ENCODE measurements at regions not wholly inside any gene's neighbourhood (a gene's known extent, or its start where the extent isn't known, plus 50 kb on each side); places are given as distances from the start of the nearest gene placed in this dataset.

DNA sequence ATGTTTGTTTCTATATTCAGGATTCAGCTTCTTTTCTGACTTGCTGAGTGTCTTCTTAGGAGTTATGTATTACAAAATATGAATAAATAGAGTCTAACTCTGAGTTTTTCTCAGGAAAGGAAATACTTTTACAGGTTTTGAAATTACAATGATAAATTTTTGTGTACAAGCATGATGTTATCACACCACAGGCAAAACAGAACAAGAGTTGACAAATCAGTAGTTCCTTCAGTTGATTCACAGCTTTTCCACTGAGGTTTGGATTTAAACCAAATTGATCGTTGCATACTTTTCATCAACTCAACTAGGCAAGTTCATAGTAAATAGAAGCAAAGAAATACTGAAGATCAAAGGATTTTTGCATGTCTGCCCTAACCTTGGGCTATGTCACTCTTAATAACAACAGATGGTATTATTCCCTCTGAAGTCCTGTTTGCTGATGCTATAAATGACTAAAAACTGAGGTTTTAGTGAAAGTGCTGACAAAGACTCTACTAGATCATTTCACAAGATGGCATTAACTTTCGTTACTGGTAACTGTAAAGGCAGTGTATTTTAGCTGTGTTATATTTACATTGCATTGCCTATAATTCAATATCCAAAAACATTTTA, 520.2 kb downstream of the FLRT2 start:
- TF ChIP-seq, protein P1, sequence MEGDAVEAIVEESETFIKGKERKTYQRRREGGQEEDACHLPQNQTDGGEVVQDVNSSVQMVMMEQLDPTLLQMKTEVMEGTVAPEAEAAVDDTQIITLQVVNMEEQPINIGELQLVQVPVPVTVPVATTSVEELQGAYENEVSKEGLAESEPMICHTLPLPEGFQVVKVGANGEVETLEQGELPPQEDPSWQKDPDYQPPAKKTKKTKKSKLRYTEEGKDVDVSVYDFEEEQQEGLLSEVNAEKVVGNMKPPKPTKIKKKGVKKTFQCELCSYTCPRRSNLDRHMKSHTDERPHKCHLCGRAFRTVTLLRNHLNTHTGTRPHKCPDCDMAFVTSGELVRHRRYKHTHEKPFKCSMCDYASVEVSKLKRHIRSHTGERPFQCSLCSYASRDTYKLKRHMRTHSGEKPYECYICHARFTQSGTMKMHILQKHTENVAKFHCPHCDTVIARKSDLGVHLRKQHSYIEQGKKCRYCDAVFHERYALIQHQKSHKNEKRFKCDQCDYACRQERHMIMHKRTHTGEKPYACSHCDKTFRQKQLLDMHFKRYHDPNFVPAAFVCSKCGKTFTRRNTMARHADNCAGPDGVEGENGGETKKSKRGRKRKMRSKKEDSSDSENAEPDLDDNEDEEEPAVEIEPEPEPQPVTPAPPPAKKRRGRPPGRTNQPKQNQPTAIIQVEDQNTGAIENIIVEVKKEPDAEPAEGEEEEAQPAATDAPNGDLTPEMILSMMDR (IDR thresholded peaks at IDR 0.05), result no peak
- TF ChIP-seq POLR2A (IDR thresholded peaks at IDR 0.05), result no peak

Measured in adrenal gland (tissue), 5 donors.